GM23338 (cell line): ENCODE measurements at regions not wholly inside any gene's neighbourhood (a gene's known extent, or its start where the extent isn't known, plus 50 kb on each side); places are given as distances from the start of the nearest gene placed in this dataset.

Experiments used
- ATAC-seq: fragments of 200-7000 bp; cut with Tn5 transposase; 3 replicates; pipeline ENCODE4 v1.9.1; 2020
- DNase-seq: peaks from one replicate; pipeline ENCODE4 v3.0.0-alpha.2; 2015; ENCODE audit warnings: low spot score
- H2AFZ ChIP-seq: fragments of 200-600 bp; sonication (generic); 2 replicates; pipeline ENCODE4 v1.8.0; 2016; ENCODE audit warnings: antibody characterized with exemption, mild to moderate bottlenecking, moderate library complexity
- H3F3A ChIP-seq: fragments of 200-600 bp; sonication (generic); replicated peaks from 2 replicates; pipeline ENCODE4 v1.8.0; 2017; ENCODE audit warnings: antibody characterized with exemption, mixed run types, low read depth
- H3K27ac ChIP-seq: fragments of 200-600 bp; sonication (generic); 2 replicates; pipeline ENCODE4 v1.6.1; 2016; ENCODE audit warnings: low read depth
- H3K27me3 ChIP-seq: fragments of 200-600 bp; sonication (generic); 2 replicates; pipeline ENCODE4 v1.8.0; 2016; ENCODE audit warnings: mild to moderate bottlenecking, mixed run types, moderate library complexity; ENCODE audit not compliant: insufficient read depth
- H3K36me3 ChIP-seq: fragments of 200-600 bp; sonication (generic); 2 replicates; pipeline ENCODE4 v1.8.0; 2016; ENCODE audit warnings: mild to moderate bottlenecking; ENCODE audit not compliant: insufficient read depth
- H3K4me1 ChIP-seq: fragments of 200-600 bp; sonication (generic); 2 replicates; pipeline ENCODE4 v1.8.0; 2016; ENCODE audit warnings: mild to moderate bottlenecking, moderate library complexity; ENCODE audit not compliant: insufficient read depth
- H3K4me2 ChIP-seq: fragments of 200-600 bp; sonication (generic); 2 replicates; pipeline ENCODE4 v1.7.1; 2017; ENCODE audit warnings: mixed run types
- H3K4me3 ChIP-seq: fragments of 200-600 bp; sonication (generic); 2 replicates; pipeline ENCODE4 v1.6.1; 2016; ENCODE audit warnings: mixed run types
- H3K79me2 ChIP-seq: fragments of 200-600 bp; sonication (generic); replicated peaks from 2 replicates; pipeline ENCODE4 v1.8.0; 2017; ENCODE audit warnings: mild to moderate bottlenecking; ENCODE audit not compliant: insufficient read depth
- H3K9me2 ChIP-seq: fragments of 200-600 bp; sonication (generic); 2 replicates; pipeline ENCODE4 v1.8.0; 2017; ENCODE audit not compliant: insufficient read depth
- H4K20me1 ChIP-seq: fragments of 200-600 bp; sonication (generic); replicated peaks from 2 replicates; pipeline ENCODE4 v1.8.0; 2017; ENCODE audit warnings: mild to moderate bottlenecking; ENCODE audit not compliant: insufficient read depth
- H3K27ac Mint-ChIP-seq: 2 replicates; pipeline ENCODE4 v1.8.0; 2020; ENCODE audit warnings: inconsistent platforms, mild to moderate bottlenecking, moderate library complexity, mixed read lengths
- H3K27me3 Mint-ChIP-seq: 3 replicates; pipeline ENCODE4 v1.8.0; 2022; ENCODE audit warnings: low read depth, mild to moderate bottlenecking, moderate library complexity, mixed read lengths, inconsistent platforms; ENCODE audit not compliant: insufficient read depth, poor library complexity
- H3K36me3 Mint-ChIP-seq: 3 replicates; pipeline ENCODE4 v1.8.0; 2021; ENCODE audit warnings: low read depth, mild to moderate bottlenecking, inconsistent platforms, moderate library complexity, mixed read lengths
- H3K4me1 Mint-ChIP-seq: 3 replicates; pipeline ENCODE4 v1.8.0; 2020; ENCODE audit warnings: mild to moderate bottlenecking, inconsistent platforms, mixed read lengths
- H3K4me3 Mint-ChIP-seq: 3 replicates; pipeline ENCODE4 v1.8.0; 2021; ENCODE audit warnings: moderate library complexity, mild to moderate bottlenecking, inconsistent platforms, mixed read lengths
- H3K9me3 Mint-ChIP-seq: 3 replicates; pipeline ENCODE4 v1.8.0; 2020; ENCODE audit warnings: moderate library complexity, mild to moderate bottlenecking, inconsistent platforms, mixed read lengths
- CTCF ChIP-seq, 2 experiments: fragments of 200-600 bp in 1 of 2; sonication (generic) in 1 of 2; conservative IDR thresholded peaks; 2 replicates each; pipeline versions ENCODE4 v1.5.1 to v1.6.1; 2016 to 2017; ENCODE audit warnings: antibody characterized with exemption in 2 of 2, low read depth in 2 of 2, mild to moderate bottlenecking in 2 of 2, moderate library complexity in 1 of 2
- EZH2phosphoT487 ChIP-seq: fragments of 200-600 bp; sonication (generic); IDR thresholded peaks from one replicate; pipeline ENCODE4 v1.8.1; 2018; ENCODE audit warnings: antibody characterized with exemption; ENCODE audit not compliant: unreplicated experiment
- JUNB ChIP-seq: IDR thresholded peaks from one replicate; pipeline ENCODE4 v1.6.1; 2016; ENCODE audit warnings: antibody characterized with exemption; ENCODE audit not compliant: unreplicated experiment
- REST ChIP-seq: IDR thresholded peaks from one replicate; pipeline ENCODE4 v1.6.1; 2018; ENCODE audit warnings: antibody characterized with exemption; ENCODE audit not compliant: unreplicated experiment
- STAT1 ChIP-seq: IDR thresholded peaks from one replicate; pipeline ENCODE4 v1.6.1; 2016; ENCODE audit warnings: antibody characterized with exemption; ENCODE audit not compliant: unreplicated experiment
- ZNF114 ChIP-seq: fragments of 250-450 bp; sonication (Bioruptor Pico); IDR thresholded peaks from 2 replicates; pipeline ENCODE4 v1.5.0; 2020; ENCODE audit warnings: mild to moderate bottlenecking, moderate library complexity
- ZNF462 ChIP-seq: fragments of 250-450 bp; sonication (Bioruptor Pico); IDR thresholded peaks from 2 replicates; pipeline ENCODE4 v1.5.0; 2020; ENCODE audit warnings: mild to moderate bottlenecking, moderate library complexity

GRCh38 chr7:112665709-112666108 lies 124.5 kb downstream of the TMEM168 start:
- Histone ChIP-seq H2AFZ (no peak overlapping the region), H3K9me2 (no peaks in the 10 kb centered on the region), H3K27ac (no peak overlapping the region), H3K27me3 (no peaks in the 10 kb centered on the region), H3K4me3 (no peak overlapping the region), H3K4me2 (no peak overlapping the region), H3F3A (no peaks in the 10 kb centered on the region), H3K79me2 (no peaks in the 10 kb centered on the region), H3K36me3 (no peaks in the 10 kb centered on the region), H4K20me1 (no peaks in the 10 kb centered on the region), H3K4me1 (no peaks in the 10 kb centered on the region)
- Mint-ChIP-seq H3K9me3 (no peaks in the 10 kb centered on the region), H3K4me3 (no peak overlapping the region), H3K27ac (no peak overlapping the region), H3K27me3 (no peaks in the 10 kb centered on the region), H3K36me3 (no peaks in the 10 kb centered on the region), H3K4me1 (peaks cover 3% of the 10 kb centered on the region; the same call in 1 of the 3 replicates)
- TF ChIP-seq STAT1 (no peak), CTCF (conservative IDR thresholded peaks at IDR 0.05; ENCODE audit: low read depth in 2 of 2) (peak; percentile 32 to 60; a peak in 3 of 4 replicates)
- DNase-seq (peak; percentile 62), ATAC-seq (peak; percentile 77)

GRCh38 chr7:112668561-112668960 lies 121.6 kb downstream of the TMEM168 start:
- Mint-ChIP-seq H3K27me3 (no peaks in the 10 kb centered on the region), H3K4me3 (no peak overlapping the region), H3K4me1 (peaks cover 11% of the 10 kb centered on the region), H3K9me3 (no peaks in the 10 kb centered on the region), H3K27ac (peak overlapping the region; percentile 19; the same call in 1 of the 2 replicates), H3K36me3 (no peaks in the 10 kb centered on the region)
- Histone ChIP-seq H3K4me2 (no peak overlapping the region), H2AFZ (peak overlapping the region; percentile 77; the same call in 1 of the 2 replicates), H3K4me3 (no peak overlapping the region), H3K27ac (no peak overlapping the region), H3K79me2 (no peaks in the 10 kb centered on the region), H3F3A (no peaks in the 10 kb centered on the region), H4K20me1 (no peaks in the 10 kb centered on the region), H3K36me3 (no peaks in the 10 kb centered on the region), H3K9me2 (no peaks in the 10 kb centered on the region), H3K4me1 (peaks cover 14% of the 10 kb centered on the region), H3K27me3 (no peaks in the 10 kb centered on the region)
- ATAC-seq (no peak), DNase-seq (no peak)
- TF ChIP-seq REST (no peak), CTCF (conservative IDR thresholded peaks at IDR 0.05; ENCODE audit: low read depth in 2 of 2) (no peak), ZNF462 (CRISPR knock-in tag) (no peak), STAT1 (no peak), JUNB (no peak), ZNF114 (CRISPR knock-in tag) (no peak), EZH2phosphoT487 (no peak)
